ENCODE measurements at regions not wholly inside any gene's neighbourhood (a gene's known extent, or its start where the extent isn't known, plus 50 kb on each side); places are given as distances from the start of the nearest gene placed in this dataset.

DNA sequence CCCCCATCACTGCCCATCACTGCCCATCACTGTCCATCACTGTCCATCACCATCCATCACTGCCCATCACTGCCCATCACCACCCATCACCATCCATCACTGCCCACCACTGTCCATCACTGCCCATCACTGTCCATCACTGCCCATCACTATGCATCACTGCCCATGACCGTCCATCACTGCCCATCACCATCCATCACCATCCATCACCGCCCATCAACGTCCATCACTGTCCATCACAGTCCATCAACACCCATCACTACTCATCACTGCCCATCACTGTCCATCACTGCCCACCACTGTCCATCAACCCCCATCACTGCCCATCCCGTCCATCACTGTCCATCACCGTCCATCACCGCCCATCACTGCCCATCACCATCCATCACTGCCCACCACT is 57.8 kb upstream of the OTOS start:
- no peak for TF ChIP-seq CTCF (IDR thresholded peaks at IDR 0.05; ENCODE audit: control insufficient read depth, insufficient read depth, low read depth, low read length, missing control alignments)
- no peak overlapping the region for H3K4me3 ChIP-seq (ENCODE audit: control insufficient read depth, low read depth, low read length)

GRCh38 chr2:240199133-240199870 is 58.8 kb upstream of the OTOS start:
- TF ChIP-seq CTCF (IDR thresholded peaks at IDR 0.05; ENCODE audit: control insufficient read depth, insufficient read depth, low read depth, low read length, missing control alignments) = no peak
- no peak for DNase-seq (ENCODE audit: low read depth)
- H3K4me3 ChIP-seq (ENCODE audit: control insufficient read depth, low read depth, low read length) = no peak overlapping the region

More for the DNA sequence above, 57.8 kb upstream of the OTOS start:
- DNase-seq (ENCODE audit: low read depth) = no peak

GRCh38 chr2:240200230-240201051 is 60.0 kb upstream of the OTOS start:
- no peak for TF ChIP-seq CTCF (IDR thresholded peaks at IDR 0.05; ENCODE audit: control insufficient read depth, insufficient read depth, low read depth, low read length, missing control alignments)
- no peak overlapping the region for H3K4me3 ChIP-seq (ENCODE audit: control insufficient read depth, low read depth, low read length)
- no peak for DNase-seq (ENCODE audit: low read depth)

- TF ChIP-seq CTCF (IDR thresholded peaks at IDR 0.05; ENCODE audit: control insufficient read depth, insufficient read depth, low read depth, low read length, missing control alignments) = no peak
- DNase-seq (ENCODE audit: low read depth) = no peak
- H3K4me3 ChIP-seq (ENCODE audit: control insufficient read depth, low read depth, low read length) = no peak overlapping the region
Measured at GRCh38 chr2:240201866-240202265, 61.4 kb upstream of the OTOS start.

- no peak overlapping the region for H3K4me3 ChIP-seq (ENCODE audit: control insufficient read depth, low read depth, low read length)
- no peak for DNase-seq (ENCODE audit: low read depth)
- no peak for TF ChIP-seq CTCF (IDR thresholded peaks at IDR 0.05; ENCODE audit: control insufficient read depth, insufficient read depth, low read depth, low read length, missing control alignments)
Measured at GRCh38 chr2:240202586-240202985, 62.1 kb upstream of the OTOS start.

- H3K4me3 ChIP-seq (ENCODE audit: control insufficient read depth, low read depth, low read length) = no peak overlapping the region
- no peak for DNase-seq (ENCODE audit: low read depth)
- no peak for TF ChIP-seq CTCF (IDR thresholded peaks at IDR 0.05; ENCODE audit: control insufficient read depth, insufficient read depth, low read depth, low read length, missing control alignments)
Measured at GRCh38 chr2:240203031-240203787, 62.8 kb upstream of the OTOS start.

Measured in AG09309 (cell line).